H9 (cell line): ENCODE measurements at regions not wholly inside any gene's neighbourhood (a gene's known extent, or its start where the extent isn't known, plus 50 kb on each side); places are given as distances from the start of the nearest gene placed in this dataset.

Experiments used
- DNase-seq: peaks from one replicate; pipeline ENCODE4 v3.0.0-alpha.2; 2017
- H2AFZ ChIP-seq: one replicate; pipeline ENCODE4 v1.6.1; 2013; ENCODE audit warnings: mild to moderate bottlenecking, low read length, control low read depth, moderate library complexity
- H2AK5ac ChIP-seq: 2 replicates; pipeline ENCODE4 v1.6.1; 2013; ENCODE audit warnings: low read length, control low read depth, mixed read lengths; ENCODE audit not compliant: insufficient read length
- H2BK120ac ChIP-seq: one replicate; pipeline ENCODE4 v1.6.1; 2013; ENCODE audit warnings: low read depth, mild to moderate bottlenecking, low read length, control low read depth, inconsistent platforms; ENCODE audit not compliant: poor library complexity, severe bottlenecking
- H2BK12ac ChIP-seq: 2 replicates; pipeline ENCODE4 v1.6.1; 2013; ENCODE audit warnings: low read length, control low read depth, mixed read lengths, low read depth; ENCODE audit not compliant: insufficient read length
- H2BK15ac ChIP-seq: 2 replicates; pipeline ENCODE4 v1.6.1; 2013; ENCODE audit warnings: low read depth, low read length, control low read depth
- H2BK20ac ChIP-seq: one replicate; pipeline ENCODE4 v1.6.1; 2013; ENCODE audit warnings: low read depth, mild to moderate bottlenecking, low read length, control low read depth, inconsistent platforms; ENCODE audit not compliant: poor library complexity, severe bottlenecking
- H2BK5ac ChIP-seq: 2 replicates; pipeline ENCODE4 v1.6.1; 2013; ENCODE audit warnings: low read length, control low read depth, mixed read lengths; ENCODE audit not compliant: insufficient read length
- H3K14ac ChIP-seq: 2 replicates; pipeline ENCODE4 v1.6.1; 2013; ENCODE audit warnings: low read length, control low read depth; ENCODE audit not compliant: insufficient read depth
- H3K18ac ChIP-seq: 2 replicates; pipeline ENCODE4 v1.6.1; 2013; ENCODE audit warnings: low read depth, mild to moderate bottlenecking, mixed read lengths, low read length, control low read depth; ENCODE audit not compliant: insufficient read length
- H3K23ac ChIP-seq: 2 replicates; pipeline ENCODE4 v1.6.1; 2013; ENCODE audit warnings: low read length, control low read depth, mixed read lengths, low read depth; ENCODE audit not compliant: insufficient read length
- H3K23me2 ChIP-seq: 2 replicates; pipeline ENCODE4 v1.6.1; 2013; ENCODE audit warnings: low read depth, mild to moderate bottlenecking, mixed read lengths, low read length, control low read depth; ENCODE audit not compliant: insufficient read length, poor library complexity, severe bottlenecking
- H3K27ac ChIP-seq: 2 replicates; pipeline ENCODE4 v1.5.1; 2013; ENCODE audit warnings: low read length, control low read depth, mixed read lengths, low read depth; ENCODE audit not compliant: insufficient read length
- H3K27me3 ChIP-seq: 2 replicates; pipeline ENCODE4 v1.6.1; 2013; ENCODE audit warnings: low read length, control low read depth, inconsistent platforms; ENCODE audit not compliant: insufficient read depth
- H3K4ac ChIP-seq: 2 replicates; pipeline ENCODE4 v1.6.1; 2013; ENCODE audit warnings: low read depth, mild to moderate bottlenecking, control low read depth, inconsistent platforms, low read length, moderate library complexity
- H3K4me1 ChIP-seq: 2 replicates; pipeline ENCODE4 v1.6.1; 2013; ENCODE audit warnings: low read length, control low read depth, inconsistent platforms; ENCODE audit not compliant: insufficient read depth
- H3K4me2 ChIP-seq: 2 replicates; pipeline ENCODE4 v1.6.1; 2013; ENCODE audit warnings: low read length, control low read depth, mixed read lengths; ENCODE audit not compliant: insufficient read length, insufficient read depth
- H3K56ac ChIP-seq: 2 replicates; pipeline ENCODE4 v1.6.1; 2013; ENCODE audit warnings: low read depth, mild to moderate bottlenecking, mixed read lengths, low read length, control low read depth; ENCODE audit not compliant: insufficient read length
- H3K79me1 ChIP-seq: 2 replicates; pipeline ENCODE4 v1.6.1; 2013; ENCODE audit warnings: low read depth, mild to moderate bottlenecking, moderate library complexity, low read length, control low read depth, inconsistent platforms; ENCODE audit not compliant: insufficient read depth, poor library complexity, severe bottlenecking
- H3K79me2 ChIP-seq: 2 replicates; pipeline ENCODE4 v1.6.1; 2013; ENCODE audit warnings: low read length, control low read depth, inconsistent platforms; ENCODE audit not compliant: insufficient read depth
- H3K9ac ChIP-seq: 2 replicates; pipeline ENCODE4 v1.6.1; 2013; ENCODE audit warnings: low read length, control low read depth, mixed read lengths; ENCODE audit not compliant: insufficient read length; ENCODE audit errors: extremely low read depth
- H3K9me3 ChIP-seq: one replicate; pipeline ENCODE4 v1.6.1; 2013; ENCODE audit warnings: low read depth, low read length, inconsistent platforms; ENCODE audit not compliant: control insufficient read depth
- H3T11ph ChIP-seq: one replicate; pipeline ENCODE4 v1.6.1; 2013; ENCODE audit warnings: mild to moderate bottlenecking, low read length, control low read depth, inconsistent platforms
- H4K20me1 ChIP-seq: one replicate; pipeline ENCODE4 v1.6.1; 2013; ENCODE audit not compliant: control insufficient read depth, insufficient read length, insufficient read depth
- H4K5ac ChIP-seq: 2 replicates; pipeline ENCODE4 v1.6.1; 2013; ENCODE audit warnings: low read depth, mild to moderate bottlenecking, mixed read lengths, low read length, control low read depth; ENCODE audit not compliant: insufficient read length
- H4K8ac ChIP-seq: replicated peaks from 2 replicates; pipeline ENCODE4 v1.6.1; 2013; ENCODE audit warnings: low read length, control low read depth, mixed read lengths, low read depth; ENCODE audit not compliant: insufficient read length
- H4K91ac ChIP-seq: 2 replicates; pipeline ENCODE4 v1.6.1; 2013; ENCODE audit warnings: low read depth, mild to moderate bottlenecking, moderate library complexity, mixed read lengths, low read length, control low read depth; ENCODE audit not compliant: insufficient read length
- H3K27ac Mint-ChIP-seq, 3 experiments: 2 replicates in 2 of 3; 3 replicates in 1 of 3; pipeline ENCODE4 v1.8.0; 2020 to 2021; ENCODE audit warnings: mixed read lengths in 3 of 3, mild to moderate bottlenecking in 1 of 3, moderate library complexity in 1 of 3
- H3K27me3 Mint-ChIP-seq: 2 replicates; pipeline ENCODE4 v1.8.0; 2021; ENCODE audit warnings: low read depth, mild to moderate bottlenecking, moderate library complexity, mixed read lengths
- H3K36me3 Mint-ChIP-seq, 3 experiments: 2 replicates in 2 of 3; 3 replicates in 1 of 3; pipeline ENCODE4 v1.8.0; 2020 to 2021; ENCODE audit warnings: low read depth in 3 of 3, mixed read lengths in 3 of 3; ENCODE audit not compliant: insufficient read depth in 1 of 3
- H3K4me1 Mint-ChIP-seq, 2 experiments: 2 replicates each; pipeline ENCODE4 v1.8.0; 2020; ENCODE audit warnings: mixed read lengths in 2 of 2
- H3K4me3 Mint-ChIP-seq, 2 experiments: 2 replicates in 1 of 2; 3 replicates in 1 of 2; pipeline ENCODE4 v1.8.0; 2020 to 2021; ENCODE audit warnings: mild to moderate bottlenecking in 2 of 2, mixed read lengths in 2 of 2, moderate library complexity in 1 of 2
- H3K9me3 Mint-ChIP-seq, 2 experiments: 2 replicates in 1 of 2; 3 replicates in 1 of 2; pipeline ENCODE4 v1.8.0; 2020; ENCODE audit warnings: mild to moderate bottlenecking in 2 of 2, mixed read lengths in 2 of 2, moderate library complexity in 1 of 2
- WGBS: extraction: QIAGEN DNeasy Blood & Tissue Kit; methylation state at CpG from one replicate; pipeline ENCODE4 v1.1.7; 2013; ENCODE audit warnings: missing lambda C conversion rate, low lambda C conversion rate, mixed read lengths; ENCODE audit not compliant: insufficient read length; ENCODE audit errors: extremely low coverage; 5-methylcytosine and 5-hydroxymethylcytosine counted together
- TF ChIP-seq, protein P1 (sequence below): fragments of 200-600 bp; sonication (generic); conservative IDR thresholded peaks from 3 replicates; pipeline ENCODE4 v1.8.0; 2021; ENCODE audit warnings: antibody characterized with exemption, mild to moderate bottlenecking

DNA sequence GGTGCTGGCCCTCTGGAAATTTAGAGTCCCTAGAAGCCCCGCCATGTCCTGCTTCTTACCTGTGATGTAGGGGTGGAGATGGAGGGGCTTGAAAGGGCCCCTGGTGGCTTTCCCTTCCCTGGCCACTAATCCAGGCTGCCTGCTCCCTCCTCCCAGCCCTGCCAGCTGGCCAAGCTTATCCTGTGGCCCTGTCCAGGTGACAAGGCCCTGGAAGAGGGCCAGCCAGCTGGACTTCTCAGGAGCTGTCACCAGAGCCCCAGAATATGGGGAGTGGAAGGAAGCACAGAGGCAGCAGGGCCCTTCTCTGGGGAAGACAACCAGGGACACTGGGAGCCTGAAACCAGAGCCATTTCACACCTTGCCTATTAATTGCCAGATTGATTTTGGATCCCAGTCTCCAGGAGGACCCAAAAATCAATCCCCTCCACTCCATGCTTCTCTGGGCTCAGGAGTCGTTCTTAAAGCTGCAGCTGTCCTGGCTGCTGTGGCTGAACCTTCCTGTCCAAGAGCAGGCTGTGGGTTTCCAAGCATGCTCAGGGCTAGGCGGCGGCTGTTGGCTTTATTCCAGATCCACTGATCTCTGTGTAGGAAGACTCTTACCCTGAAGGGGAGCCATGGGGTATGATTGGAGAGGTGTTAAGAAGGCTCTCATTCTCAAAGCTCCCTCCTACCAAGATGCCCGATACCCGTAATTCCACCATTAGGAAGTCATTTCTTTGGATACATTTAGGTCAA is 52.6 kb upstream of the PCBD1 start:
- WGBS = no CpG with 5 or more reads among the region's 6 CpGs
- Histone ChIP-seq H2AK5ac (no peak overlapping the region), H3K23me2 (no peaks in the 10 kb centered on the region), H3K9me3 (no peaks in the 10 kb centered on the region), H4K20me1 (no peaks in the 10 kb centered on the region), H3K56ac (no peak overlapping the region), H3K79me2 (no peaks in the 10 kb centered on the region), H3K18ac (no peak overlapping the region), H3K14ac (no peak overlapping the region), H4K91ac (no peak overlapping the region), H4K5ac (no peak overlapping the region), H3K27me3 (no peaks in the 10 kb centered on the region), H3K4me1 (no peaks in the 10 kb centered on the region), H3T11ph (no peak overlapping the region), H2BK120ac (no peak overlapping the region), H3K9ac (no peak overlapping the region), H3K4ac (no peak overlapping the region), H3K79me1 (no peaks in the 10 kb centered on the region), H4K8ac (no peak overlapping the region), H2BK15ac (no peak overlapping the region), H3K23ac (no peak overlapping the region), H2BK12ac (no peak overlapping the region), H2BK5ac (no peak overlapping the region), H2BK20ac (no peak overlapping the region), H3K4me2 (no peak overlapping the region), H2AFZ (no peak overlapping the region), H3K27ac (no peak overlapping the region)
- TF ChIP-seq, protein P1, sequence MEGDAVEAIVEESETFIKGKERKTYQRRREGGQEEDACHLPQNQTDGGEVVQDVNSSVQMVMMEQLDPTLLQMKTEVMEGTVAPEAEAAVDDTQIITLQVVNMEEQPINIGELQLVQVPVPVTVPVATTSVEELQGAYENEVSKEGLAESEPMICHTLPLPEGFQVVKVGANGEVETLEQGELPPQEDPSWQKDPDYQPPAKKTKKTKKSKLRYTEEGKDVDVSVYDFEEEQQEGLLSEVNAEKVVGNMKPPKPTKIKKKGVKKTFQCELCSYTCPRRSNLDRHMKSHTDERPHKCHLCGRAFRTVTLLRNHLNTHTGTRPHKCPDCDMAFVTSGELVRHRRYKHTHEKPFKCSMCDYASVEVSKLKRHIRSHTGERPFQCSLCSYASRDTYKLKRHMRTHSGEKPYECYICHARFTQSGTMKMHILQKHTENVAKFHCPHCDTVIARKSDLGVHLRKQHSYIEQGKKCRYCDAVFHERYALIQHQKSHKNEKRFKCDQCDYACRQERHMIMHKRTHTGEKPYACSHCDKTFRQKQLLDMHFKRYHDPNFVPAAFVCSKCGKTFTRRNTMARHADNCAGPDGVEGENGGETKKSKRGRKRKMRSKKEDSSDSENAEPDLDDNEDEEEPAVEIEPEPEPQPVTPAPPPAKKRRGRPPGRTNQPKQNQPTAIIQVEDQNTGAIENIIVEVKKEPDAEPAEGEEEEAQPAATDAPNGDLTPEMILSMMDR = no peak
- no peaks in the 10 kb centered on the region for H3K4me1 Mint-ChIP-seq
- H3K27me3 Mint-ChIP-seq = peaks cover 14% of the 10 kb centered on the region
- H3K27ac Mint-ChIP-seq = no peak overlapping the region
- no peaks in the 10 kb centered on the region for H3K36me3 Mint-ChIP-seq
- DNase-seq = no peak
- H3K9me3 Mint-ChIP-seq = no peaks in the 10 kb centered on the region
- H3K4me3 Mint-ChIP-seq = no peak overlapping the region
